Parathyroid adenoma (tissue), 2 donors: ENCODE measurements at regions not wholly inside any gene's neighbourhood (a gene's known extent, or its start where the extent isn't known, plus 50 kb on each side); places are given as distances from the start of the nearest gene placed in this dataset.

Source experiments
- H2AFZ ChIP-seq: fragments of 300-600 bp; sonication (generic); one replicate; pipeline ENCODE4 v1.7.0; 2017; ENCODE audit warnings: antibody characterized with exemption, mild to moderate bottlenecking
- H3K27ac ChIP-seq: fragments of 300-600 bp; sonication (generic); one replicate; pipeline ENCODE4 v1.7.0; 2017
- H3K27me3 ChIP-seq: fragments of 300-600 bp; sonication (generic); one replicate; pipeline ENCODE4 v1.7.0; 2017; ENCODE audit warnings: low read length; ENCODE audit not compliant: control insufficient read depth, insufficient read depth
- H3K36me3 ChIP-seq: fragments of 300-600 bp; sonication (generic); one replicate; pipeline ENCODE4 v1.7.0; 2017; ENCODE audit warnings: low read length; ENCODE audit not compliant: control insufficient read depth, insufficient read depth
- H3K4me1 ChIP-seq: fragments of 300-600 bp; sonication (generic); one replicate; pipeline ENCODE4 v1.7.0; 2017; ENCODE audit warnings: control low read depth
- H3K4me2 ChIP-seq: fragments of 300-600 bp; sonication (generic); one replicate; pipeline ENCODE4 v1.7.0; 2017; ENCODE audit warnings: low read length
- H3K4me3 ChIP-seq: fragments of 300-600 bp; sonication (generic); one replicate; pipeline ENCODE4 v1.7.0; 2017; ENCODE audit warnings: low read depth, low read length
- H3K79me2 ChIP-seq: fragments of 300-600 bp; sonication (generic); one replicate; pipeline ENCODE4 v1.7.0; 2017; ENCODE audit warnings: control low read depth
- H3K9ac ChIP-seq: fragments of 300-600 bp; sonication (generic); one replicate; pipeline ENCODE4 v1.7.0; 2017; ENCODE audit warnings: mild to moderate bottlenecking
- H3K9me3 ChIP-seq: fragments of 300-600 bp; sonication (generic); one replicate; pipeline ENCODE4 v1.7.0; 2017; ENCODE audit warnings: low read length; ENCODE audit not compliant: control insufficient read depth
- CTCF ChIP-seq: fragments of 300-600 bp; sonication (generic); IDR thresholded peaks from one replicate; pipeline ENCODE4 v1.7.0; 2017; ENCODE audit warnings: antibody characterized with exemption, mild to moderate bottlenecking
- donor health status: primary hyperparathyroidism.

GRCh38 chr16:76963614-76964315 is 227.2 kb upstream of the MON1B start:
- Histone ChIP-seq H3K36me3 (no peaks in the 10 kb centered on the region), H3K27ac (no peak overlapping the region), H3K9me3 (no peaks in the 10 kb centered on the region), H3K4me1 (no peaks in the 10 kb centered on the region), H3K27me3 (no peaks in the 10 kb centered on the region), H3K9ac (no peak overlapping the region), H2AFZ (no peak overlapping the region), H3K4me2 (no peak overlapping the region), H3K79me2 (no peaks in the 10 kb centered on the region), H3K4me3 (no peak overlapping the region)
- TF ChIP-seq CTCF, result no peak

GRCh38 chr16:76964464-76965154 is 226.4 kb upstream of the MON1B start:
- Histone ChIP-seq H3K36me3 (no peaks in the 10 kb centered on the region), H3K4me3 (no peak overlapping the region), H2AFZ (no peak overlapping the region), H3K79me2 (no peaks in the 10 kb centered on the region), H3K9ac (no peak overlapping the region), H3K27me3 (no peaks in the 10 kb centered on the region), H3K4me2 (no peak overlapping the region), H3K27ac (no peak overlapping the region), H3K4me1 (no peaks in the 10 kb centered on the region), H3K9me3 (no peaks in the 10 kb centered on the region)
- TF ChIP-seq CTCF, result no peak

GRCh38 chr16:76970087-76970744 is 220.8 kb upstream of the MON1B start:
- TF ChIP-seq CTCF, result no peak
- Histone ChIP-seq H3K4me1 (no peaks in the 10 kb centered on the region), H2AFZ (no peak overlapping the region), H3K27me3 (no peaks in the 10 kb centered on the region), H3K9me3 (no peaks in the 10 kb centered on the region), H3K79me2 (no peaks in the 10 kb centered on the region), H3K9ac (no peak overlapping the region), H3K27ac (no peak overlapping the region), H3K4me3 (no peak overlapping the region), H3K4me2 (no peak overlapping the region), H3K36me3 (no peaks in the 10 kb centered on the region)

GRCh38 chr16:76970745-76971099 is 220.3 kb upstream of the MON1B start:
- no peaks in the 10 kb centered on the region for H3K79me2 ChIP-seq
- no peak overlapping the region for H3K27ac ChIP-seq
- no peak overlapping the region for H3K9ac ChIP-seq
- no peaks in the 10 kb centered on the region for H3K36me3 ChIP-seq
- no peaks in the 10 kb centered on the region for H3K27me3 ChIP-seq
- no peak overlapping the region for H3K4me2 ChIP-seq
- H3K9me3 ChIP-seq, result no peaks in the 10 kb centered on the region
- no peak overlapping the region for H3K4me3 ChIP-seq
- H3K4me1 ChIP-seq, result no peaks in the 10 kb centered on the region
- TF ChIP-seq CTCF, result no peak
- no peak overlapping the region for H2AFZ ChIP-seq
